Transverse colon (tissue), 4 donors: ENCODE measurements at regions not wholly inside any gene's neighbourhood (a gene's known extent, or its start where the extent isn't known, plus 50 kb on each side); places are given as distances from the start of the nearest gene placed in this dataset.

ENCODE experiments used
- DNase-seq: peaks from one replicate; pipeline ENCODE4 v3.0.0-alpha.2; 2019
- H3K27ac ChIP-seq, 4 donors: fragments of 200-600 bp; sonication (generic); 2 replicates each; pipeline ENCODE4 v1.5.1; 2016 to 2018; ENCODE audit warnings: inconsistent platforms in 4 of 4
- H3K27me3 ChIP-seq: fragments of 200-600 bp; sonication (generic); 2 replicates; pipeline ENCODE4 v1.5.1; 2017; ENCODE audit warnings: inconsistent platforms
- H3K36me3 ChIP-seq, 4 donors: fragments of 200-600 bp; sonication (generic); 2 replicates each; pipeline ENCODE4 v1.5.1; 2017 to 2019; ENCODE audit warnings: inconsistent platforms in 4 of 4
- H3K4me1 ChIP-seq, 4 donors: fragments of 200-600 bp; sonication (generic); 2 replicates each; pipeline ENCODE4 v1.5.1; 2017 to 2020; ENCODE audit warnings: inconsistent platforms in 4 of 4
- H3K4me3 ChIP-seq, 4 donors: fragments of 200-600 bp; sonication (generic); 1 replicate in 1 of 4; 2 replicates in 3 of 4; pipeline versions ENCODE4 v1.5.1 to v1.6.1; 2017 to 2019; ENCODE audit warnings: inconsistent platforms in 4 of 4
- H3K9me3 ChIP-seq, 2 donors: fragments of 200-600 bp; sonication (generic); 2 replicates each; pipeline ENCODE4 v1.5.1; 2017 to 2019; ENCODE audit warnings: inconsistent platforms in 2 of 2
- CTCF ChIP-seq, 5 experiments: fragments of 200-600 bp in 3 of 5; fragments of 450-650 bp in 2 of 5; sonication (generic) in 3 of 5; IDR thresholded peaks; 1 replicate in 2 of 5; 2 replicates in 3 of 5; pipeline ENCODE4 v1.5.1; 2016 to 2017; ENCODE audit warnings: antibody characterized with exemption in 5 of 5, inconsistent platforms in 3 of 5, mild to moderate bottlenecking in 2 of 5, moderate library complexity in 1 of 5
- EP300 ChIP-seq: sonication (generic); formaldehyde crosslinking; IDR thresholded peaks from one replicate; pipeline ENCODE4 v1.6.1; 2017; ENCODE audit warnings: antibody characterized with exemption, low read depth
- POLR2A ChIP-seq: fragments of 450-650 bp; IDR thresholded peaks from one replicate; pipeline ENCODE4 v1.6.1; 2016; ENCODE audit warnings: antibody characterized with exemption, mild to moderate bottlenecking, moderate library complexity
- POLR2AphosphoS5 ChIP-seq, 3 donors: sonication (generic); formaldehyde crosslinking; IDR thresholded peaks; one replicate each; pipeline ENCODE4 v1.6.1; 2016; ENCODE audit warnings: antibody characterized with exemption in 3 of 3
- WGBS, 2 donors: methylation state at CpG; one replicate each; pipeline ENCODE4 v1.1.5; 2018; ENCODE audit warnings: low coverage in 1 of 2; 5-methylcytosine and 5-hydroxymethylcytosine counted together
- in situ Hi-C, 4 donors: fragments of 200-750 bp; cut with MboI; loops; one replicate each; pipeline versions ENCODE4 v1.15.0 to v1.15.1; 2017; ENCODE audit warnings: low sequenced_read_pairs in 3 of 4, low pct_ligation_motif_present in 1 of 4, low pct_unique_long_range_greater_than_20kb in 1 of 4
- intact Hi-C: fragments of 100-400 bp; cut with DNase I; formaldehyde crosslinking; loops from one replicate; pipeline ENCODE4 v1.15.1; 2023; ENCODE audit warnings: low total_unique reads

GRCh38 chr5:25418319-25418859 is 773.6 kb upstream of the CDH10 start:
- Histone ChIP-seq H3K4me1 (no peaks in the 10 kb centered on the region), H3K27ac (no peak overlapping the region), H3K4me3 (no peak overlapping the region), H3K27me3 (no peaks in the 10 kb centered on the region), H3K9me3 (peaks cover 0 to 8% of the 10 kb centered on the region in 2 donors), H3K36me3 (no peaks in the 10 kb centered on the region)
- WGBS, 2 donors = 44 to 83% methylated on average over 1 to 2 of the region's 2 CpGs
- in situ Hi-C loops = no loop called here
- no peak for DNase-seq
- TF ChIP-seq EP300 (no peak), POLR2AphosphoS5 (IDR thresholded peaks at IDR 0.05) (no peak), POLR2A (no peak), CTCF (IDR thresholded peaks at IDR 0.05) (no peak)
- intact Hi-C loops = no loop called here

GRCh38 chr5:25416960-25417359 is 772.2 kb upstream of the CDH10 start:
- in situ Hi-C loops = no loop called here
- H3K27ac ChIP-seq = no peak overlapping the region
- H3K27me3 ChIP-seq = no peaks in the 10 kb centered on the region
- intact Hi-C loops = no loop called here
- H3K9me3 ChIP-seq = peaks cover 0 to 8% of the 10 kb centered on the region in 2 donors
- H3K4me3 ChIP-seq = no peak overlapping the region
- no peak for DNase-seq
- TF ChIP-seq POLR2A (no peak), EP300 (no peak), POLR2AphosphoS5 (IDR thresholded peaks at IDR 0.05) (no peak), CTCF (IDR thresholded peaks at IDR 0.05) (no peak)
- no peaks in the 10 kb centered on the region for H3K4me1 ChIP-seq
- H3K36me3 ChIP-seq = no peaks in the 10 kb centered on the region
- WGBS, 2 donors = 58% methylated on average over 4 of the region's 4 CpGs

GRCh38 chr5:25415970-25416369 is 771.2 kb upstream of the CDH10 start:
- intact Hi-C loops = no loop called here
- WGBS, 2 donors = 84 to 90% methylated on average over 6 to 8 of the region's 8 CpGs

GRCh38 chr5:25414742-25415141 is 770.0 kb upstream of the CDH10 start:
- in situ Hi-C loops (no loop called here), intact Hi-C loops (no loop called here)
- WGBS, 2 donors = 49 to 54% methylated on average over 6 of the region's 6 CpGs
- no peak overlapping the region for H3K27ac ChIP-seq
- no peaks in the 10 kb centered on the region for H3K36me3 ChIP-seq
- no peaks in the 10 kb centered on the region for H3K4me1 ChIP-seq
- peaks cover 0 to 8% of the 10 kb centered on the region in 2 donors for H3K9me3 ChIP-seq
- no peak for TF ChIP-seq POLR2AphosphoS5 (IDR thresholded peaks at IDR 0.05)
- TF ChIP-seq POLR2A = no peak
- TF ChIP-seq CTCF (IDR thresholded peaks at IDR 0.05) = no peak
- TF ChIP-seq EP300 = no peak
- no peak overlapping the region for H3K4me3 ChIP-seq
- DNase-seq = no peak
- no peaks in the 10 kb centered on the region for H3K27me3 ChIP-seq

More at GRCh38 chr5:25415970-25416369, 771.2 kb upstream of the CDH10 start:
- H3K4me1 ChIP-seq = no peaks in the 10 kb centered on the region
- H3K4me3 ChIP-seq = no peak overlapping the region
- TF ChIP-seq EP300 (no peak), CTCF (IDR thresholded peaks at IDR 0.05) (no peak), POLR2AphosphoS5 (IDR thresholded peaks at IDR 0.05) (no peak), POLR2A (no peak)
- no peaks in the 10 kb centered on the region for H3K27me3 ChIP-seq
- H3K9me3 ChIP-seq = peaks cover 0 to 8% of the 10 kb centered on the region in 2 donors
- H3K36me3 ChIP-seq = no peaks in the 10 kb centered on the region
- no peak overlapping the region for H3K27ac ChIP-seq
- no peak for DNase-seq
- in situ Hi-C loops = no loop called here
